K562 (cell line): ENCODE measurements at regions not wholly inside any gene's neighbourhood (a gene's known extent, or its start where the extent isn't known, plus 50 kb on each side); places are given as distances from the start of the nearest gene placed in this dataset.
A peak's percentile ranks its signal among the peaks of the same experiment; 100 is the strongest.

Experiments
- ATAC-seq: fragments of 200-7000 bp; cut with Tn5 transposase; 3 replicates; pipeline ENCODE4 v1.9.1; 2020; ENCODE audit warnings: moderate library complexity
- BruUV-seq: library from RNA; stranded (reverse); fragments of 400-500 nt; replicated peaks from 2 replicates; lab custom pipeline; 2021; lab: Mats Ljungman, UMichigan
- CTCF ChIA-PET: fragments of 300-600 bp; formaldehyde crosslinking; extraction: SDS; loops from one replicate; lab custom pipeline; 2021; ENCODE audit warnings: low intra/inter-chr PET ratio; lab: Yijun Ruan, JAX
- POLR2A ChIA-PET: fragments of 300-600, 350-650 bp; sonication (Branson Sonifier 250); formaldehyde crosslinking; extraction: SDS; loops from one replicate; lab custom pipeline; 2021; ENCODE audit warnings: antibody characterized with exemption, inconsistent platforms; lab: Yijun Ruan, JAX
- DNase-seq, 4 experiments: peaks; one replicate each; pipeline versions ENCODE4 v3.0.0 to v3.0.0-alpha.2; 2011 to 2018; ENCODE audit warnings: low spot score in 3 of 4, mixed read lengths in 3 of 4; ENCODE audit errors: extremely low read depth in 1 of 4
- FAIRE-seq: peaks from 2 replicates; lab custom pipeline; 2011; peaks lifted over from hg19 to GRCh38; lab: Jason Lieb, UNC
- H2AFZ ChIP-seq: 2 replicates; pipeline ENCODE4 v1.6.0; 2011; ENCODE audit warnings: low read depth, low read length, control low read depth, inconsistent platforms
- H3K27ac ChIP-seq: fragments of 200-600 bp; 3 replicates; pipeline ENCODE4 v1.8.0; 2011; ENCODE audit warnings: low read depth, mild to moderate bottlenecking, control low read depth, inconsistent platforms, low read length, moderate library complexity, mixed read lengths; ENCODE audit errors: extremely low read depth
- H3K27me3 ChIP-seq, 2 experiments: fragments of 300-600 bp in 1 of 2; 2 replicates in 1 of 2; 3 replicates in 1 of 2; pipeline versions ENCODE4 v1.6.0 to v1.8.0; 2011; ENCODE audit warnings: inconsistent platforms in 2 of 2, low read length in 2 of 2, mild to moderate bottlenecking in 1 of 2, mixed read lengths in 1 of 2, moderate library complexity in 1 of 2; ENCODE audit not compliant: control insufficient read depth in 2 of 2, insufficient read depth in 2 of 2
- H3K36me3 ChIP-seq: fragments of 300-600 bp; 3 replicates; pipeline ENCODE4 v1.8.0; 2011; ENCODE audit warnings: mild to moderate bottlenecking, low read length, inconsistent platforms; ENCODE audit not compliant: control insufficient read depth, insufficient read depth
- H3K4me1 ChIP-seq, 2 experiments: fragments of 200-600 bp in 1 of 2; replicated peaks in 1 of 2; 2 replicates in 1 of 2; 3 replicates in 1 of 2; pipeline versions ENCODE4 v1.5.1 to v1.8.0; 2011; ENCODE audit warnings: inconsistent platforms in 2 of 2, low read length in 2 of 2, mild to moderate bottlenecking in 1 of 2, mixed read lengths in 1 of 2, moderate library complexity in 1 of 2; ENCODE audit not compliant: control insufficient read depth in 2 of 2, insufficient read depth in 2 of 2
- H3K4me2 ChIP-seq: 2 replicates; pipeline ENCODE4 v1.6.1; 2011; ENCODE audit warnings: low read length, control low read depth, inconsistent platforms, mixed read lengths; ENCODE audit not compliant: insufficient read depth
- H3K4me3 ChIP-seq: fragments of 200-600 bp; sonication (generic), shearing (Covaris generic); 2 replicates; pipeline ENCODE4 v1.5.1; 2016; ENCODE audit warnings: control low read depth, inconsistent platforms
- H3K79me2 ChIP-seq: fragments of 200-600 bp; 3 replicates; pipeline ENCODE4 v1.8.0; 2011; ENCODE audit warnings: low read length, inconsistent platforms; ENCODE audit not compliant: control insufficient read depth, insufficient read depth
- H3K9ac ChIP-seq, 2 experiments: 2 replicates each; pipeline versions ENCODE4 v1.6.0 to v1.6.1; 2011; ENCODE audit warnings: low read depth in 2 of 2, low read length in 2 of 2, control low read depth in 1 of 2, inconsistent platforms in 1 of 2, mild to moderate bottlenecking in 1 of 2, mixed read lengths in 1 of 2; ENCODE audit not compliant: insufficient read depth in 1 of 2
- H3K9me1 ChIP-seq: one replicate; pipeline ENCODE4 v1.6.0; 2011; ENCODE audit warnings: inconsistent platforms, mild to moderate bottlenecking, low read length, moderate library complexity; ENCODE audit not compliant: control insufficient read depth, insufficient read depth
- H3K9me3 ChIP-seq: replicated peaks from 2 replicates; pipeline ENCODE4 v1.5.1; 2011; ENCODE audit warnings: low read depth, low read length, inconsistent platforms; ENCODE audit not compliant: control insufficient read depth, insufficient read depth
- H4K20me1 ChIP-seq: replicated peaks from 2 replicates; pipeline ENCODE4 v1.6.1; 2011; ENCODE audit warnings: low read length, inconsistent platforms, mixed read lengths; ENCODE audit not compliant: control insufficient read depth, insufficient read depth
- CEBPG ChIP-seq, 3 experiments: fragments of 200-800 bp in 1 of 3; sonication (Bioruptor generic) in 1 of 3; sonication (generic) in 1 of 3; formaldehyde crosslinking in 1 of 3; IDR thresholded peaks in 2 of 3; conservative IDR thresholded peaks in 1 of 3; 2 replicates each; pipeline versions ENCODE4 v1.6.1 to v1.8.0; 2016 to 2022; ENCODE audit warnings: missing compliant biosample characterization in 2 of 3, missing genetic modification characterization in 2 of 3, mild to moderate bottlenecking in 1 of 3, missing genetic modification reagents in 1 of 3
- RAD21 ChIP-seq, 2 experiments: fragments of 250-450 bp in 1 of 2; fragments of 450-650 bp in 1 of 2; sonication (Bioruptor Pico) in 1 of 2; formaldehyde crosslinking in 1 of 2; IDR thresholded peaks in 1 of 2; conservative IDR thresholded peaks in 1 of 2; 2 replicates each; pipeline versions ENCODE4 v1.4.0 to v1.8.0; 2020 to 2022; ENCODE audit warnings: mild to moderate bottlenecking in 2 of 2, moderate library complexity in 1 of 2
- WGBS: fragments of 100-300 bp; shearing (Covaris generic); methylation state at CpG from one replicate; pipeline ENCODE4 v1.1.6; 2016; ENCODE audit warnings: low coverage, mixed read lengths; ENCODE audit not compliant: insufficient coverage; ENCODE audit errors: missing lambda C conversion rate; 5-methylcytosine and 5-hydroxymethylcytosine counted together
- in situ Hi-C: fragments of 300-500 bp; cut with MboI; formaldehyde crosslinking; loops from 4 replicates; pipeline ENCODE4 v1.15.0; 2018; ENCODE audit warnings: inconsistent platforms, mixed read lengths
- intact Hi-C: fragments of 100-400 bp; cut with micrococcal nuclease; formaldehyde crosslinking; loops from 2 replicates; pipeline ENCODE4 v1.14.2; 2022
- TF ChIP-seq, protein P1 (sequence below), 3 experiments: IDR thresholded peaks in 2 of 3; conservative IDR thresholded peaks in 1 of 3; 2 replicates each; pipeline ENCODE4 v1.5.1; 2011 to 2012; ENCODE audit warnings: low read length in 3 of 3, mild to moderate bottlenecking in 3 of 3, control low read depth in 2 of 3, improper control_type of control experiment in 1 of 3, inconsistent platforms in 1 of 3, low read depth in 1 of 3, mixed read lengths in 1 of 3, moderate library complexity in 1 of 3; ENCODE audit not compliant: insufficient read depth in 2 of 3
- TF ChIP-seq, protein P2 (sequence below): fragments of 250-450 bp; sonication (Bioruptor Pico); IDR thresholded peaks from 2 replicates; pipeline ENCODE4 v1.8.0; 2021; ENCODE audit warnings: moderate library complexity, mild to moderate bottlenecking, inconsistent platforms

DNA sequence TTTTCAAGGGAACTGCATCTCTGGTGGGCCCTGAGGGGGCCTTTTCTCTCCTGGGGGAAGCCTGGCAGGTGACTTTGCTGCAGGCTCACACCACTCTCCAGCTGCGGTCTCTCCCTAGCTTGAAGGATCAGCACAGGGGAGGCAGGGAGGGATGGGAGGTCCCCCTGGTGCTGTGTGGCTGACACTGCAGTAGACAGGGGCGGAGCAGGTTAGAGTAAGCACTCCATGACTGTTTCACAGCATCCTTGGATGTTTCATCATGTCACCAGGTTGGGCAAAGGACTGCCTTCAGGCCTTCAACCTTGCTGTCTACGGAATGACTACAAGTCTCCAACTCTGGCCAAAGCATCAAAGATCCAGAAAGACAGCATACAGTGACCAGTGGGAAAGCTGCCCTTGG, 470.7 kb downstream of the CDK5RAP2 start:
- POLR2A ChIA-PET: no interaction called here
- no peak for FAIRE-seq
- H3K4me2 ChIP-seq: no peak overlapping the region
- CTCF ChIA-PET: no interaction called here
- peak in 3 of 4 experiments; percentile 17 to 47 (median 27) for DNase-seq
- H3K9me3 ChIP-seq: no peaks in the 10 kb centered on the region
- in situ Hi-C loops: no loop called here
- H3K4me3 ChIP-seq: no peak overlapping the region
- H2AFZ ChIP-seq: no peak overlapping the region
- TF ChIP-seq CEBPG (CRISPR knock-in tag; IDR thresholded peaks at IDR 0.05) (no peak), CEBPG (tag; conservative IDR thresholded peaks at IDR 0.05 in 1 of 2, IDR thresholded peaks at IDR 0.05 in 1 of 2) (0 out of 4 replicates have a peak, but pooled peaks of 1 of the 2 experiments have one; percentile 31), RAD21 (CRISPR knock-in tag; conservative IDR thresholded peaks at IDR 0.05 in 1 of 2, IDR thresholded peaks at IDR 0.05 in 1 of 2) (peak in 1 of 2 experiments; percentile 46; a peak in 2 of 4 replicates)
- TF ChIP-seq, protein P1, sequence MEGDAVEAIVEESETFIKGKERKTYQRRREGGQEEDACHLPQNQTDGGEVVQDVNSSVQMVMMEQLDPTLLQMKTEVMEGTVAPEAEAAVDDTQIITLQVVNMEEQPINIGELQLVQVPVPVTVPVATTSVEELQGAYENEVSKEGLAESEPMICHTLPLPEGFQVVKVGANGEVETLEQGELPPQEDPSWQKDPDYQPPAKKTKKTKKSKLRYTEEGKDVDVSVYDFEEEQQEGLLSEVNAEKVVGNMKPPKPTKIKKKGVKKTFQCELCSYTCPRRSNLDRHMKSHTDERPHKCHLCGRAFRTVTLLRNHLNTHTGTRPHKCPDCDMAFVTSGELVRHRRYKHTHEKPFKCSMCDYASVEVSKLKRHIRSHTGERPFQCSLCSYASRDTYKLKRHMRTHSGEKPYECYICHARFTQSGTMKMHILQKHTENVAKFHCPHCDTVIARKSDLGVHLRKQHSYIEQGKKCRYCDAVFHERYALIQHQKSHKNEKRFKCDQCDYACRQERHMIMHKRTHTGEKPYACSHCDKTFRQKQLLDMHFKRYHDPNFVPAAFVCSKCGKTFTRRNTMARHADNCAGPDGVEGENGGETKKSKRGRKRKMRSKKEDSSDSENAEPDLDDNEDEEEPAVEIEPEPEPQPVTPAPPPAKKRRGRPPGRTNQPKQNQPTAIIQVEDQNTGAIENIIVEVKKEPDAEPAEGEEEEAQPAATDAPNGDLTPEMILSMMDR (IDR thresholded peaks at IDR 0.05 in 2 of 3, conservative IDR thresholded peaks at IDR 0.05 in 1 of 3; ENCODE audit: insufficient read depth in 2 of 3, low read depth in 1 of 3, low read length in 3 of 3): peak; percentile 10 to 46 (median 40); a peak in 2 of 6 replicates
- TF ChIP-seq, protein P2, sequence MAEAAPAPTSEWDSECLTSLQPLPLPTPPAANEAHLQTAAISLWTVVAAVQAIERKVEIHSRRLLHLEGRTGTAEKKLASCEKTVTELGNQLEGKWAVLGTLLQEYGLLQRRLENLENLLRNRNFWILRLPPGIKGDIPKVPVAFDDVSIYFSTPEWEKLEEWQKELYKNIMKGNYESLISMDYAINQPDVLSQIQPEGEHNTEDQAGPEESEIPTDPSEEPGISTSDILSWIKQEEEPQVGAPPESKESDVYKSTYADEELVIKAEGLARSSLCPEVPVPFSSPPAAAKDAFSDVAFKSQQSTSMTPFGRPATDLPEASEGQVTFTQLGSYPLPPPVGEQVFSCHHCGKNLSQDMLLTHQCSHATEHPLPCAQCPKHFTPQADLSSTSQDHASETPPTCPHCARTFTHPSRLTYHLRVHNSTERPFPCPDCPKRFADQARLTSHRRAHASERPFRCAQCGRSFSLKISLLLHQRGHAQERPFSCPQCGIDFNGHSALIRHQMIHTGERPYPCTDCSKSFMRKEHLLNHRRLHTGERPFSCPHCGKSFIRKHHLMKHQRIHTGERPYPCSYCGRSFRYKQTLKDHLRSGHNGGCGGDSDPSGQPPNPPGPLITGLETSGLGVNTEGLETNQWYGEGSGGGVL (CRISPR knock-in tag): no peak
- TF ChIP-seq, all 486 proteins: peak for 3
- H3K27ac ChIP-seq: no peak overlapping the region
- no peaks in the 10 kb centered on the region for H4K20me1 ChIP-seq
- no peaks in the 10 kb centered on the region for H3K27me3 ChIP-seq
- no peak overlapping the region for H3K9ac ChIP-seq
- H3K9me1 ChIP-seq: no peaks in the 10 kb centered on the region
- H3K36me3 ChIP-seq: no peaks in the 10 kb centered on the region
- intact Hi-C loops: no loop called here
- no TSS peak for BruUV-seq
- 0% methylated on average over 3 of the region's 3 CpGs for WGBS
- no peaks in the 10 kb centered on the region for H3K79me2 ChIP-seq
- H3K4me1 ChIP-seq: no peaks in the 10 kb centered on the region
- ATAC-seq: peak; percentile 98
